T-helper 1 cell (primary cell): ENCODE measurements at regions not wholly inside any gene's neighbourhood (a gene's known extent, or its start where the extent isn't known, plus 50 kb on each side); places are given as distances from the start of the nearest gene placed in this dataset.
"Not testable (repeated sequence)": the region's sequence is repeated elsewhere in the genome, so short reads cannot be mapped to it uniquely, and the experiment has no call there.

Source experiments
- DNase-seq, 5 donors: peaks; one replicate each; pipeline ENCODE4 v3.0.0-alpha.2; 2012 to 2020

DNA sequence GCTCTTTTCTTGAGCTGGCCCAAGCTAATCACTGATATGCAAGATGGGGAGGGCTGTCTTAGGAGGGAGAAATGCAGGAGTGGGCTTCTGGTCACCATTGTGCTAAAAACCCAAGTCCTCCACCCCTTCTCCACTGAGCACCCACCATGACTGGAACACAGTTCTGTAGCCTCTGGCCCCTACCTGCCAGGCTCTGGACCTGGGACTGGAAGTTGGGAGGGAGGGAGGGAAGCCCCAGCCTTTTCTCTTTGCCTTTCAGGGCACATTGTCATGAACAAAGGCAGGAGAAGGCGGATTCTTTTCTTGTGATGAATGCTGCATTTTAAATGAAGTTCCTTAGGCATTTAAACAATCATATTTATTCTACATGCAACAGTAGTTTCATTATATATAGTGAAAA, 559.1 kb upstream of the TRPC7 start:
- no peak for DNase-seq

DNA sequence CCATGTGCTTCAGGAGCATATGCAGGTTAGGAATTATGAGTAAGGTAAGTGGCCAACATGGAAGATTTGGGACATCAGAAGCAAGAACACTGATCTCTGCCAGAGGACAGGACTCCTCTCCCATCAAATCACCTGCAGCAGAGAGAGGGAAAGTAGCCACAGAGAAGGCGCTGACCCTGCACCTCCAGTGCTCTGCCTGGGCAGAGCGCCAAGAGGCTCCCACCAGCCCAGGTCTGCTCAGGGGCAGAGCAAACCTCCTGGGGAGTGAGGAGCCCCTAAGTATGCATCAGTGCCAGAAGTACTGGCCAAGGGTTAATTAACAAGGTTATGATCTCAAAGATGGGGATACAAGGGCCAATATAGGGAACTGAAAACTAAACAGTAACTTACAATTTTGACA, 545.3 kb upstream of the TRPC7 start:
- DNase-seq, result no peak

DNA sequence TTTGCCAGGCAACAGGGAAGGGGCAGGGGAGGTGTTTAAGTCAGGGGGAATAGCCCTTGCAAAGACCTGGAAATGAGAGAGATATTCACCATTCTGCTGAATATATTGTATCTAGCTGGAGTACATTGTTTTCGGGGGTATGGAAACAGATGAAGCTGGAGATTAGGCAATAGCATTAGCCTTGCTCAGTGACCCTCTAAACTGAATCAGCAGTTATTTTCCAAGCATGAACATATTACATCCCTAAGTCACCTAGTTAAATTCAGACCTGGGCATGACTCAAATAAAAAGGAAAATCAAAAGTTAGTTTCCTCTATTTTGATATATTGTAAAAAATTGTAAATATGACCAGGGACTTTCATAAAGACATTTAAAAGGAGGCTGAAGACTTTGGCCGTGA, 544.6 kb upstream of the TRPC7 start:
- no peak for DNase-seq

DNA sequence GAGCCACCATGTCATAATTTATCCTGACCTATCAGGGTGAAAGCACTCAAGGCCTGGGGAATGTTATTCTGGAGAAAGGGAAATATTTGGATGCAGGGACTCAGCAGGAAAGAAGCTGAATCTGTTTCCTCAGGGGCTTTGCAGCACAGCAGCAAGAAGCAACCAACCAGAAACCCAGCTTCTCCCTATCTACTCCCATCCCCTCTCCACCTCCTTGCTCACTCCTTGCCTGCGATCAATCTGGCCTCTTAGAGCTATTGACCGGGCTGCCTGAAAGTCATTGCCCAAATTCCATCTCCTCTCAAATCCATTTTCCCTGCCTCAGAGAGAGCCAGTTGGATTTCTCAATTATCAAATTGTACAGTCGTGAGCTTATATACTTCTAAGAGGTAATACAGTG, 542.0 kb upstream of the TRPC7 start:
- DNase-seq, result no peak

DNA sequence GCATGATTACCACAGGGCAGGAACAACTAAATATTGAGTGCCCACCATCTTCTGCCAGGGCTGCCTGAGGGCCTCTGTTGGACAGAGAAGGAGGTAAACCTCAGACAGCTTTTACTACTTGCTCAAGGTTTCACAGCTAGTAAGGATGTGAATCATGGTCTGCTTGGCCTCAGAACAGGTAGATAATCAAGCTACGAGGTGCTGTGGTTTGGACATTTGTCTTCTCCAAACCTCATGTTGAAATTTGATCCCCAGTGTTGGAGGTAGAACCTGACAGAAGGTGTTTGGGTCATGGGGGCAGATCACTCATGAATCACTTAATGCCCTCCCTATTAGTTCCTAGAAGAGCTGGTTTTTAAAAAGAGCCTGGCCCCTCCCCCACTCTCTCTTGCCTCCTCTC, 541.2 kb upstream of the TRPC7 start:
- no peak for DNase-seq

DNA sequence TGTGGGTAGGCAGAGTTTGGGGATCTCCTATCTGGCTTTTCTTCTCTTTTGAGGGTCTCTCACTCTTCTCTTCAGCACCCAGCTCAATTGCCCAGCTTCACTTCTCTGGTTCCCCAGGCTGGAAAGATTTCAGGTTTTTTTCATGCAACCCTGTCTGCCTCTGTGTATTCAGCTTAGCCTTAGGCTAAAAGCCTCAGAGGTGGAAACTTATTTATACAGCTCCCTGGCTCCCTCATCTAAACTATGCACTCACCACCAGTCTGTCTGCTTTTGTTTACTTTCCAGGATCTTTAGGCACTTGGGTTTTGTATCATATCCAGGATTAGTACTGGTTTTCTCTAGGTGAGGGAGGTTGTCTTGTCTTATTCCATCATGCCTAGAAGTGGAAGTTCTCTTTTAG, 540.2 kb upstream of the TRPC7 start:
- no peak for DNase-seq

DNA sequence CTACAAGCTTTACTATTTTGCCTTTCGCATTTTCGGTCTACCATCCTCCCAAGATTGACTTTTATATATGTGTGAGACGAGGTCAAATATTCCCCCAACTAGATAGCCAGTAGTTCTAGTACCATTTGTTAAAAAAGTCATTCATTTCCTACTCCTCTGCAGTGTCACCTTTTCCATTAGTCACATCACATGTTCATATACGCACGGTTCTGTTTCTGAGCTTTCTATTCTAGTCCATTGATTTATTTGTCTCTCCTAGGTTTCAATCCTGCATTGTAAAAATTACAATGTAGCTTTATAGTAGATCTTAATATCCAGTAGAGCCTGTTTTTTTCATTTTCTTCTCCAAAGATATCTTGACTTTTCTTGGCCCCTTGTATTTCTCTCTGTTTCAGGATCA, 528.7 kb upstream of the TRPC7 start:
- DNase-seq, result no peak

DNA sequence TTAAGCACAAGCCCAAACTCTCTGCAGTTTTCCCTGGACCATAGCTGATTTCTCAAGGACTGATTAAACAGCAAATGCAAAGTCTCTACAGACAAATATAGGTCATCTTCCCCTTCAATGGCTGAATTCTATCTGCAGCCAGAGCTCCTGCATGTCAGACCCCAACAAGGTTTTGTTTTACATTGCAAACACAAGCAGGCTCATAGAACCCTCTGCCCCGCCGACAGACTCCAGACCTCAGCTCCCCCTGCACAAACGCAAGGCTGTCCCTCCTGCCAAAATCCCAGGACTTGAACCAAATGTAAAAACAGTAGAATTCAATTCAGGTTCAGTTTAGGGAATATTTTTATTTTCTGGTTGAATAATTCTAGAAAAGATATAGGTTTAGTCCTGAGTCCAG, 526.7 kb upstream of the TRPC7 start:
- no peak for DNase-seq

DNA sequence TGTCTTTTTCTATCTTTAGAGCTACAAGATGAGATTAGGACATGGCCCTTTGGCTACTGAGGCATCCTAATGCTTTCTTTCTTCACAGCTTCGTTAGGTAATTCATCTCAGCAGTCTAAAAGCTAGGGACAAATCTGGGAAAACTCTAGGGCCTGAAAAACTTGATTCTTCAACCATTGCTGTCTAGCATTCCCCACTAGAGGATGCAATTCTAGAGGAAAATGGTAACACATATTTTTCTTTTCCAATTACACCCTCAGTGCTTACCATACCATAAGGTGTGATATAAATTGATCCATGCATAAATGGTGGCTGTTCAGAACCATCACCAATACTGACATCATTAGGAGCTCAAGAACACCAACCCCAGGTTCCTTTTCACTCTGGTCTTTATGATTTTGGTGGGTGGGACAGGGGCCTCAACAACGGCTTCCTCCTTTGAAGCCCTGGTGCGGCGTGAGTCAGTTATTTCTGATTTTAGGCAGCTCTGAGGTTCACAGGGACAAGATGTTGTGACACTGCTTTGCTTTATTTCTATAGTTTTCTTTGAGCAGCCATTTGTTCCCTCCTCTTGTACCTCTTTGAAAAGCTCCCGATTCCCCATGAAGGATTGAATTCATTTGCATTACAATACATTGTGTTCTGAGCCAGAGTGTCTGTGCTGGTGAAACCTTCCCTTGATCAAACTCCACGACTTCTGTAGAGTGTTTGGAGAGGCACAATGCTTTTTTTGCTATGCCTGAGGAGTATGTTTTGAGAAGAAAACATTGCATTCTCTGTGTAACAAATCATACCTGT, 526.0 kb upstream of the TRPC7 start:
- DNase-seq, result no peak

DNA sequence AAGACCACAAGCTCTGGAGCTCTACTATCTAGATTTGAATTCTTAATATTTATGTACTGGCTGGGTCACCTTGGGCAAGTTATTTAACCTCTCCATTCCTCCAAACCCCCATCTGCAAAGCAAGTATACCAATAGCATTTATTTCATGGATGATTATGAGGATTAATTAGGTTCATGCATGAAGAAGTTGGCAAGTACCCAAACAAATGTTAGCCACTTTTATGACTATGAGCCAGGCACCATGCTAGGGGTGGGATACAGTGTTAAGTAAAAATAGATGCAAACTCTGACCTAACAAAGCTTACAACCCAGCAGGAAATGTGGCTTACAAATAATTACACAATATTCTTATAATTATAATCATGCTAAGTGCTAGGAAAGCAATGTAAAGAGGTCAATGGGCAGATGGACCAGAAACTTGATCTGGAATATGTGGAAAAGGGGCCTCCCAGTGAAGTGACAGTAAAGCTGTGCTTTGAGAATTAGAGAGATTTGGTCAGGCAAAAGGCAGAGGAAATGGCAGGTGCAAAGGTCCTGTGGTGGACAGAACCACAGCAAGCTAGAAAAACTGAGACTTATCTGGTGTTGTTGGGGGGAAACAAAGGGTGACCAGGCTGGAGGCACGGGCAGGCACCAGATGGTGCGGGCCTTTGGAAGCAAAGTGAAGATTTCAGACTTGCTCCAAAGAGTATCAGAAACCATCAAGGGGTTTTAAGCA, 525.2 kb upstream of the TRPC7 start:
- no peak for DNase-seq

DNA sequence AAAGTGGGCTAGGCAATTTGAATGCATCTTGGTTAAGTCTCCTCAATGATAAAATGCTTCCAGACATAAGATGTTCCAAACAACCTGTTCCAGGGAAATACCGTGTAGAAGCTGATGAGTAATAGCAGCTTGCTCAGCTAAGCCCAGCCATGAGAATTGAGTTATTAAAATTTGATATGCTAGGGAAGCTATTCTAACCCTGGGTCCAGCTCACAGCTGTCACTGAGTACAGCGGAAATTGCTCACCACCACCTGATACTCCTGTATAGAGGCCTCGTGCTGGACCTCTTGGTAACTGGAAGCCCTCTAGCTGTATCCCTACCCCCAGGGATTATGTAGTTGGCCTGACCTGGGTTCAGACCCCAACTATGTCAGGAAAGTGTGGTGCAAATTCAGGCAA, 521.3 kb upstream of the TRPC7 start:
- no peak for DNase-seq

DNA sequence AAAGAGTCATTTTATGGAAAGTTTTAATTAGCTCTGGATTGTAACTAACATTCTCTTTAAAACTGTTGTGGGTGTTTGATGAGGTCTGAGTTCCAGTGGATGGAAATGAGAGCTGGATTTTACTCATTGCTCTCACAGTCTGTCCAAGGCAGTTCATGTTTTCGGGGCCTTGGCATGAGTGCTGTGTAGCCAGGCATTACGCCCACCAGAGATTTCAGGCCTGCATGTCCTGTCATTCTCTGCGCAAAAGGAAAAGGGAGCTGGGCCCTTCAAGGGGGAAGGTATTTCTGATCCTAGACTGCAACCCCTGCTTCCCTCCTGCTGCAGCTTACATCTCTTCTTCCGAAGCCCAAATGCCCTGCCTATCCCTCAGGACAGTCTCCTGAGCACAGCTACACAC, 499.6 kb upstream of the TRPC7 start:
- DNase-seq, result no peak

DNA sequence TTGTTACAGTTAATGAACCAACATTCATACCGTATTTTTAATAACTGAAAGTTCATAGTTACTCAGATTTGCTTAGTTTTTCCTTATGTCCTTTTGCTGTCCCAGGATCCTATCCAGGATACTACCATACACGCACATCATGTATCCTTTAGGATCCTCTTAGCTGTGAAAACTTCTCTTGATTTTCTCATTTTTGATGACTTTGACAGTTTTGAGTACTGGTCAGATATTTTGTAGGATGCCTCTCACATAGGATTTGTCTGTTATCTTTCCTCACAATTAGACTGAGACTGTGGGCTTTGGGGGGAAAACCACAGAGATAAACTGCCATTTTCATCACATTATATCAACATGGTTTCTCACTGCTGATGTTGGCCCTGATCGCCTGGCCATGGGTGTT, 491.3 kb upstream of the TRPC7 start:
- no peak for DNase-seq

DNA sequence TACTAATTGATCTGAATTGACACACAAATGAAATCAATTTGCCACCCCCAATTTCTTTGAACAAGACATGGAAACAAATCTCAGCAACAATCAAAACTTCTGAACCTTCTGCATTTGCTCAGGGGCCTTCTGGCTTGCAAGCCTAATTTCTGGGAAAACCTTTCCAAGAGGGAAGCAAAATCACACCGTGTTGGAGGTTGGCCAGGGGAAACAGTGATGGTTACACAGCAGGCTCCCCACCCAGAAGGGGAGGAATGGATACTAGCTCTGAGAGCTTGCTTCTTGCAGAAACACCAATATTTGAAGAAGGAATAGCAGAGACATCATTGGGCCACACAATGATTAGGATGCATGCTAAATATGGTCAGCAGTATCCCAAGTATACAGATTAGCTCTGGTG, 488.6 kb upstream of the TRPC7 start:
- DNase-seq, result no peak

DNA sequence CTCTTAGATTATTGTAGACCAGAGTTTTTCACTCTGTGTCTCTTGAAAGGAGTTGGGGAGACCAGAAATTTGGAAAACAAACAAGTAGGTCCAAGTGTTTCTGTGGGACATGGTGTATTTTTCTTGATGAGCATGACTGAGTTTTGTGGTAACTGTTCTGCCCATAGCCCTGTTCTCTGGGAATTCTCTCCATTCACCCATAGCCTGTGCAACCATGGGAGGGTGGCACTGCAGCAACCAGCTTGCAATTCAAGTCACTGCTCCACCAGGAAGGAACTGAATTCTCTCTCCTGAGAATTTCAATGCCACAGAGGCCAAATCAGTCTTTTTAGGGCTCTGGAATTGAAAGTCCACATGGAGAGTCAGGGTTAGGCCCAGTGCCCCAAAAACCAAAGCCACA, 475.3 kb upstream of the TRPC7 start:
- DNase-seq, result no peak

DNA sequence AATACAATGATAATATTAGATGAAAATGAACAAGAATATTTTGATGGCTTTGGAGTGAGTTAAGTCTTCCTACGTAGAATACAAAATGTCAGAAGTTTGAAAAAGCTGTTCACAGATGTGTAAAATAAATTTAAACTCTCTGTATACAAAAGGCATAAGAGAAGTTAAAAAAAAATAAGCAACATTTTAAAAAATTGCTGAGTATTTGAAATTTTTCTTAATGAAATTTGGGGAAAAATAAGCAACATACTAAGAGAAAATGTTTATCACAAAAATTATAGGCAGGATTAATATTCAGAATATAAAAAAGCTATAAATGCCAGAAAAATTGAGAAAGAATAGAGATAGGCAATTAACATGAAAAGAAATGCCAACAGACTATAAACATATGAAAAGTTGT, 470.7 kb upstream of the TRPC7 start:
- DNase-seq, result no peak

DNA sequence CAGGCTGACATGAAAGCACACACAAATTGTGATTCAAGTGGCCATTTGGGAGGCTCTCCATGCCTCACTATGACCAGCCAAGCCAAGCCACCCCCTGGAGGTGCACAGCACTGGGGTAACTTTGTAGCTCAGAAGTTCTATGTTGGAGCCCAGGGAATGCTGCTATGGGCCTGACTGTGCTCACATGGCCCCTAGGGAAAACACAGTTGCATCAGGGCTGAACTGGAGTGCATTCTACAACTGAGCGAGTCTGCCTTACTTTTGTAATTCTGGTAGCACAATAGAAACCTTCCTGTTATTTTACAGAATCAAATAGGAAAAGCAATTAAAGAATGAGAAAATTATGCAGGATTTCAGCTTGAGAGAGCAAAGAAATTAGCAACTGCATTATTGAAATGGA, 455.5 kb upstream of the TRPC7 start:
- no peak for DNase-seq

DNA sequence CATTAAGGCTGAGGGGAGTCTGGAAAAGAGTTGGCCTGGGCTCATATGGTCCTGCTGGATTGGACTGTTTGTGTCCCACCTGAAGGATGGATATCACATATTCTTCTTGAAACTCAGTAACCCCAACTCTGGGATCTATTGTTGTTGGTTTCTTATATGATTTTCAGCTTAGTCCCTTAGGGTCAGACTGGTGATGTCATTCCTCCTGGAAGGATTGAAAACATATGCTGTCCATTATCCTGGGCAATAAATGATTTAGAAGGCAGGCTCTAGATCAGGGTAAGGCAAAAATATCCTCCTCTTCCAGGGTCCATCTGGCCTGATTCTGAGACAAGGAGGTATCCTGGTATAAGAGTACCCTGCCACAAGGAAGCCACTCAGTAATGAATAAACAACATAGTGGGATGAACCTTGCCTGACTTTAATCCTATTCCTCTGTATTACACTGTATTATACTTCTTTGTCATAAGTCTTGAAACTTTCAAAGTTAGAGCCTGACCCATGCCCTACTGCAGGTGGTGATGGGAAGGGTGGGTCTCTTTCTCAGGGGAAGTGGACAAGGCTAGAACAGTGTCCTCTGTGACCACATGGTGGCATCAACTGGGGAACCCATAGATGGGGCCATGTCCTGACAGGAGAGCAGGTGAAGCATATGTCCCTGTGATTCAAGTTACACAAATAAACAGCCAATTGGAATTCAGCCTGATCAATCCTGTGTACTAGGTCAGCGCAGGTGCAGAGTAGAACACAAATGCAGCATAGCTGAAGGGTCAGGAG, 454.4 kb upstream of the TRPC7 start:
- DNase-seq, result no peak

DNA sequence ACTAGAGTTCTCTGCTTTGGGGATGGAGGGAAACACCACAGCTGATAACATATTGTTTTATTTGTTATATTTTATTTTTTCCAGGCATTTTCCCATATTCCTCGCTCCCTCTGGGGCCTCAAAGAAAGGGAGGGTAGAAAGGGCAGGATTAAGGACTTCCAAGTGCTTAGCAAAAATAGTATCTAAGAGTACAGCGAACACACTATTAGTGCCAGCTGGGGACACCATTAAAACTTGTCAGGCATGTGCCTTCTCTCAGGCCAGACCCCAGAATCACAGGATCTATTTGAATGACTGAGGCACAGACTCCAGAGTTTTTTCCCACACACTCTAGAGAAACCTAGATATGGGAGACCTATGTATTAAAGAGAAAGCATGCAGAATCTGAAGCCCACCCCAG, 451.0 kb upstream of the TRPC7 start:
- DNase-seq, result no peak

DNA sequence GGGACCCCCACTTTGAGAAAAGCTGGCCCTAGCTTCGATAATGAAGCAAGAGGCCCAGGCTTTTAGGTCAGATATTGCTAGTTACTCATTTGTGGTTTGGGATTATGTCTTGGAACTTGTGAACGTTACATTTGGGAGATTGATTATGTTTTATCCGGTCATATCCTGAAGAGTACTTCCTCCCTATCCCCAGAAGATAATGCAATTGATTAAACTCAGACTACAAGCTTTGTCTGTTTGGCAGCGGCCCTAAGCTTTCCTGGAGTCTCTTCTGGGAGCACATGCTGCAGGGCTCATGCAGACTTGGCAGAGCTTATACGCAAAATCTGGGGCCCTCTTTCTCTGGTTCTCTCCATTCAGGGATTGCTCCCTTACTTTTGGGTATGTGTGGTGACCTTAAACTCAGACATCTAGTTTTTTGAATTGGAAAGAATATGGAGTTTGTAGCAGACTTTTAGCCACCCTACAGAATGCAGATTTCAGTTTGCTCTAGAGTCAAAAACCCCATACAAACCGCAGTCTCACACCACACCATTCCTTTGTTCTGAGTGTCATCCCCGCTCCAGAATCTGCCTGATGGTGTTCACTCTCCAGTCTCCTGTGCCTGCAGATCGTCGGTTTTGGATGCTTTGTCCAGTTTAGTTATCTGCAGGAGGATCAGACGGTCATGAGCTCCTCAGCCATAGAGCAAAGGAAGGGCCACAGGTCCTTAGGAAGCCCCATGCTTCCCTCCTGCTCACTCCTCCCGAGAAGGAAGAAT, 449.5 kb upstream of the TRPC7 start:
- DNase-seq, result no peak

DNA sequence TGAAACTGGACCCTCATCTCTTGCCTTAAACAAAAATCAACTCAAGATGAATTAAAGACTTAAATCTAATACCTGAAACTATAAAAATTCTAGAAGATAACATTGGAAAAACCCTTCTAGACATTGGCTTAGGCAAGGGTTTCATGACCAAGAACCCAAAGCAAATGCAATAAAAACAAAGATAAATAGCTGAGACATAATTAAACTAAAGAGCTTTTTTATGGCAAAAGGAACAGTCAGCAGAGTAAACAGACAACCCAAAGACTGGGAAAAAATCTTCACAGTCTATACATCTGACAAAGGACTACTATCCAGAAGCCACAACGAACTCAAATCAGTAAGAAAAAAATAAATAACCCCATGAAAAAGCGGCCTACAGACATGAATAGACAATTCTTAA, 446.9 kb upstream of the TRPC7 start:
- DNase-seq, result not testable (repeated sequence)

DNA sequence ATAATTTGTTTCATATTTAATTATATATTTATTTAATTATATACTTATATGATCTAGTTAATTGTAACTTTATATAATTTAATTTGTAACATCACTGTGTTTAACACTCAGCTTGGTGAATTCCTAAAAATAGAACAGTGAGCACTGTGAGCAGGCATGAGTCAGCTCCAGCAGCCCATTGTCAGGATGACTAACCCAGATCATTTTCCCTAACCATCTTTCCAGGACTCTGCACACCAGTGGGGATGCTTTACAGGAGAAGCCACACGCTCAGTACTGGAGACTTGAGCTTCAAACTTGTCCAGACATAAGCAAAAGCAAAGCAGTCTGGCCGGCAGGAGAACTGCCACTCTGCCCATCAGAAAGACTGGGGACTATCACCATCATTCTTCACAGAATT, 446.2 kb upstream of the TRPC7 start:
- DNase-seq, result no peak

DNA sequence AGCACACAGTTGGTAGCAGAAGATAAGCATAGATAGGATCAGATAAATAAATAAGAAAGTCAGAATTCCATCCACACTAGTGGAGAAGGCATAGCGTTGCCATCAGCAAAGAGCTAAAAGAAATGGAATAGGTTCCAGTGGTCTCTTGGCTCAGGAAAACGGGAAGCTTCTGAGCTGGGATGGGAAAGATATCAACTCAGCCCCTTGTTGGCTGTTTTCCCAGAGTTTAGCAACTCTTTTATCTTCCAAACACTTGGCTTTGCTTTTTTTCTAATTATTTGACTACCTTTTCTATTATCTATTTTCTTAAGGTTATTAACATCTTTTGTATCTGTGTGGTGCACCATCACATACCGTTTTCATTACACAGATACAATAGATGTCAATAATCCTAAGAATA, 445.7 kb upstream of the TRPC7 start:
- DNase-seq, result no peak
